Osteoblast (primary cell): ENCODE measurements at regions not wholly inside any gene's neighbourhood (a gene's known extent, or its start where the extent isn't known, plus 50 kb on each side); places are given as distances from the start of the nearest gene placed in this dataset.

Source experiments
- DNase-seq: peaks from one replicate; pipeline ENCODE4 v3.0.0; 2011; ENCODE audit warnings: low spot score, mixed read lengths; ENCODE audit not compliant: insufficient read length; ENCODE audit errors: missing footprints
- H2AFZ ChIP-seq: 2 replicates; pipeline ENCODE4 v1.6.0; 2011; ENCODE audit warnings: mild to moderate bottlenecking, low read length
- H3K27ac ChIP-seq: 2 replicates; pipeline ENCODE4 v1.5.1; 2011; ENCODE audit warnings: mild to moderate bottlenecking, low read depth, low read length, moderate library complexity
- H3K27me3 ChIP-seq: 2 replicates; pipeline ENCODE4 v1.6.0; 2012; ENCODE audit warnings: mild to moderate bottlenecking, control low read depth, inconsistent platforms, low read length, moderate library complexity; ENCODE audit not compliant: insufficient read depth
- H3K36me3 ChIP-seq: 2 replicates; pipeline ENCODE4 v1.5.1; 2011; ENCODE audit warnings: mild to moderate bottlenecking, low read length, control low read depth, moderate library complexity; ENCODE audit not compliant: insufficient read depth
- H3K4me1 ChIP-seq: 2 replicates; pipeline ENCODE4 v1.5.1; 2011; ENCODE audit warnings: mild to moderate bottlenecking, low read length, control low read depth, moderate library complexity; ENCODE audit not compliant: insufficient read depth
- H3K4me2 ChIP-seq: 2 replicates; pipeline ENCODE4 v1.6.0; 2011; ENCODE audit warnings: mild to moderate bottlenecking, low read length; ENCODE audit not compliant: insufficient read depth
- H3K4me3 ChIP-seq: fragments of 200-600 bp; sonication (generic); 3 replicates; pipeline ENCODE4 v1.5.1; 2012; ENCODE audit warnings: mild to moderate bottlenecking, low read length, inconsistent platforms; ENCODE audit not compliant: insufficient read depth
- H3K79me2 ChIP-seq: 2 replicates; pipeline ENCODE4 v1.6.0; 2012; ENCODE audit warnings: mild to moderate bottlenecking, low read length, control low read depth, inconsistent platforms; ENCODE audit not compliant: insufficient read depth
- H3K9me3 ChIP-seq: 2 replicates; pipeline ENCODE4 v1.5.1; 2011; ENCODE audit warnings: low read depth, low read length, control low read depth
- H4K20me1 ChIP-seq: 2 replicates; pipeline ENCODE4 v1.6.0; 2012; ENCODE audit warnings: mild to moderate bottlenecking, low read length, control low read depth; ENCODE audit not compliant: insufficient read depth
- CTCF ChIP-seq: IDR thresholded peaks from 2 replicates; pipeline ENCODE4 v1.5.1; 2011; ENCODE audit warnings: mild to moderate bottlenecking, low read depth, low read length, moderate library complexity; ENCODE audit errors: extremely low read depth

- Histone ChIP-seq H3K4me3 (no peak overlapping the region), H3K79me2 (no peaks in the 10 kb centered on the region), H3K27ac (no peak overlapping the region), H3K9me3 (no peaks in the 10 kb centered on the region), H3K36me3 (no peaks in the 10 kb centered on the region), H3K4me1 (no peaks in the 10 kb centered on the region), H4K20me1 (no peaks in the 10 kb centered on the region), H2AFZ (no peak overlapping the region), H3K27me3 (no peaks in the 10 kb centered on the region), H3K4me2 (no peak overlapping the region)
- no peak for DNase-seq
- no peak for TF ChIP-seq CTCF
These were observed 461.8 kb downstream of the SUCLA2 start for GRCh38 chr13:47539317-47539716.

DNA sequence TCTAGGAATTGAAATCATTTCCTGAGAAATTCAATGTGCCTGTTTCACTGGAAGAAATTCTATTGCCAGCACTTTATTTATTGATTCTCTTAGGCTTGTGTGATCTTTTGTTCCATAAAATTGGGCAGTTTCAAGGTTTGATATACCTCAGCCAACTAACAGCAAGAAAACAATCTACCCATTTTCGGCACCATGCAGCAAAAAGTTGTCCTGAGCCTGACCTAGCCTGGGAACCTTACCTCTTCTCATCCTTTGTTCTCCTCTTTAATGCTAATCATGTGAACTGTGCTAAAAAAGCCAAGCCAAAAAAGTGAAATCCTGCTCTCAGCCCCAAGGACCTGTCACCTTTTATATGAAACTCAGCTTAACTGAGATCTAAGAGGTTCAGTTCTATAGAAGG, 477.3 kb downstream of the SUCLA2 start:
- H3K9me3 ChIP-seq, result no peaks in the 10 kb centered on the region
- H3K4me3 ChIP-seq, result no peak overlapping the region
- no peaks in the 10 kb centered on the region for H3K4me1 ChIP-seq
- H3K36me3 ChIP-seq, result no peaks in the 10 kb centered on the region
- H3K27ac ChIP-seq, result no peak overlapping the region
- no peaks in the 10 kb centered on the region for H3K27me3 ChIP-seq
- no peak for TF ChIP-seq CTCF
- no peak overlapping the region for H3K4me2 ChIP-seq
- DNase-seq, result no peak
- no peak overlapping the region for H2AFZ ChIP-seq
- H4K20me1 ChIP-seq, result no peaks in the 10 kb centered on the region
- no peaks in the 10 kb centered on the region for H3K79me2 ChIP-seq

- TF ChIP-seq CTCF, result no peak
- Histone ChIP-seq H3K4me1 (no peaks in the 10 kb centered on the region), H3K4me3 (no peak overlapping the region), H3K9me3 (no peaks in the 10 kb centered on the region), H3K27me3 (no peaks in the 10 kb centered on the region), H3K27ac (no peak overlapping the region), H3K36me3 (no peaks in the 10 kb centered on the region), H4K20me1 (no peaks in the 10 kb centered on the region), H2AFZ (no peak overlapping the region), H3K4me2 (no peak overlapping the region), H3K79me2 (no peaks in the 10 kb centered on the region)
- DNase-seq, result no peak
These were observed 479.1 kb downstream of the SUCLA2 start for GRCh38 chr13:47521890-47522487.

DNA sequence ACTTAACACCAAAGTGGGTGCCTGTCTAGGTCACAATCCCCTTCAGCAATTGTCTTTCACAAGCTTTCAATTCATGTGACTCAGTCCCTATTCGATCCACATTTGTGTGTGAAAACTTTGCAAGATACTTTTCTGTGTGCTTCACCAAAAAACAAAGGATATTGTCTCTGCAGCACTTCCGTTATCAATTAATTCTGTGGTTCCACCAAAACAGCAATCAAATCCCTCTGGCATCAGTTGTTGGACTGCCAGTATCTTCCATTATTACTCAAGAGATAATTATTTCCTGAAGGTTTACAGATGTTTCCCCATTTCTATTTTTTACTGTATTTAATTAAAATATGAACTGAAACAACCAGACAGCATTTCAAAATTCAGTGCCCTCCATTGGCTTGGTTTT, 481.4 kb downstream of the SUCLA2 start:
- H3K4me2 ChIP-seq, result no peak overlapping the region
- no peaks in the 10 kb centered on the region for H3K9me3 ChIP-seq
- no peak overlapping the region for H3K27ac ChIP-seq
- no peaks in the 10 kb centered on the region for H4K20me1 ChIP-seq
- no peaks in the 10 kb centered on the region for H3K79me2 ChIP-seq
- no peaks in the 10 kb centered on the region for H3K27me3 ChIP-seq
- TF ChIP-seq CTCF, result no peak
- DNase-seq, result no peak
- no peak overlapping the region for H2AFZ ChIP-seq
- no peaks in the 10 kb centered on the region for H3K36me3 ChIP-seq
- no peaks in the 10 kb centered on the region for H3K4me1 ChIP-seq
- H3K4me3 ChIP-seq, result no peak overlapping the region
